Spleen (tissue), 7 donors: ENCODE measurements at regions not wholly inside any gene's neighbourhood (a gene's known extent, or its start where the extent isn't known, plus 50 kb on each side); places are given as distances from the start of the nearest gene placed in this dataset.

Source experiments
- POLR2A ChIP-seq, 3 donors: fragments of 450-650 bp; IDR thresholded peaks; one replicate each; pipeline ENCODE4 v1.5.1; 2017; ENCODE audit warnings: antibody characterized with exemption in 3 of 3, mild to moderate bottlenecking in 1 of 3
- POLR2AphosphoS5 ChIP-seq, 3 donors: sonication (generic); formaldehyde crosslinking; IDR thresholded peaks; one replicate each; pipeline ENCODE4 v1.5.1; 2017; ENCODE audit warnings: antibody characterized with exemption in 3 of 3
- TF ChIP-seq, protein P1 (sequence below), 11 experiments: fragments of 200-600 bp in 7 of 11; fragments of 450-650 bp in 4 of 11; sonication (generic) in 4 of 11; IDR thresholded peaks in 8 of 11; conservative IDR thresholded peaks in 3 of 11; 1 replicate in 7 of 11; 2 replicates in 4 of 11; pipeline versions ENCODE4 v1.4.0 to v1.8.0; 2016 to 2021; ENCODE audit warnings: antibody characterized with exemption in 11 of 11, inconsistent platforms in 4 of 11, mild to moderate bottlenecking in 1 of 11
- donor health status: DM: no; HTN: no; CAD: no; lungs with moderate emphysema.
- donor health status: DM: no; HTN: no; CAD: no.
- donor health status: DM: no; HTN: no; CAD: no.

DNA sequence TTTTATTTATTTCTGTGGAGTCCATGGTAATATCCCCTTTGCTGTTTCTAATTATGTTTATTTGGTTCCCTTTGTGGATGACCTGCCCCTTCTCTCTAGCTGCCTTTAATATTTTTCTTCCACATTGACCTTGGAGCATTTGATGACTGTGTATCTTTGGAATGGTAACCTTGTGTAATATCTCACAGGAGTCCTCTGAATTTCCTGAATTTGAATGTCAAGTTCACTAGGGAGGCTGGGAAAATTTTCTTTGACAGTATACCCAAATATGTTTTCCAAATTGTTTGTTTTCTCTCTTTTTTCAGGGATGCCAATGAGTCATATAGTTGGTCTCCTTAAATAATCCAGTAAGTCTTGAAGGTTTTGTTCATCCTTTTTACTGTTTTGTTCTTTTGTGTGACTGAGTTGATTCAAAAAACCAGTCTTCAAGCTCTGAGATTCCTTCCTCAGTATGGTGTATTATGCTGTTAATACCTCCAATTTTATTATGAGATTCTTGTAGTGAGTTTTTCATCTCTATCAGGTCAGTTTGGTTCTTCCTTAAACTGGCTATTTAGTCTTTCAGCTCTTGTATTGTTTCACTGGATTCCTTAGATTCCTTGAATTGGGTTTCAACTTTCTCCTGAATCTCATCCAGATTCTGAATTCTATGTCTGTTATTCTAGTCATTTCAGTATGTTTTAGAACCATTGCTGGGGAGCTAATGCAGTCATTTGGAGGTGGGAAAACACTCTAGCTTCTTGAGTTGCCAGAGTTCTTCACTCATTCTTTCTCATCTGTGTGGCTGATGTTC, 349.0 kb upstream of the TARS1 start:
- TF ChIP-seq, protein P1, sequence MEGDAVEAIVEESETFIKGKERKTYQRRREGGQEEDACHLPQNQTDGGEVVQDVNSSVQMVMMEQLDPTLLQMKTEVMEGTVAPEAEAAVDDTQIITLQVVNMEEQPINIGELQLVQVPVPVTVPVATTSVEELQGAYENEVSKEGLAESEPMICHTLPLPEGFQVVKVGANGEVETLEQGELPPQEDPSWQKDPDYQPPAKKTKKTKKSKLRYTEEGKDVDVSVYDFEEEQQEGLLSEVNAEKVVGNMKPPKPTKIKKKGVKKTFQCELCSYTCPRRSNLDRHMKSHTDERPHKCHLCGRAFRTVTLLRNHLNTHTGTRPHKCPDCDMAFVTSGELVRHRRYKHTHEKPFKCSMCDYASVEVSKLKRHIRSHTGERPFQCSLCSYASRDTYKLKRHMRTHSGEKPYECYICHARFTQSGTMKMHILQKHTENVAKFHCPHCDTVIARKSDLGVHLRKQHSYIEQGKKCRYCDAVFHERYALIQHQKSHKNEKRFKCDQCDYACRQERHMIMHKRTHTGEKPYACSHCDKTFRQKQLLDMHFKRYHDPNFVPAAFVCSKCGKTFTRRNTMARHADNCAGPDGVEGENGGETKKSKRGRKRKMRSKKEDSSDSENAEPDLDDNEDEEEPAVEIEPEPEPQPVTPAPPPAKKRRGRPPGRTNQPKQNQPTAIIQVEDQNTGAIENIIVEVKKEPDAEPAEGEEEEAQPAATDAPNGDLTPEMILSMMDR (IDR thresholded peaks at IDR 0.05 in 8 of 11, conservative IDR thresholded peaks at IDR 0.05 in 3 of 11), result no peak
- TF ChIP-seq POLR2A (IDR thresholded peaks at IDR 0.05), result no peak
- TF ChIP-seq POLR2AphosphoS5 (IDR thresholded peaks at IDR 0.05), result no peak
